ENCODE measurements at regions not wholly inside any gene's neighbourhood (a gene's known extent, or its start where the extent isn't known, plus 50 kb on each side); places are given as distances from the start of the nearest gene placed in this dataset.
"Not testable (repeated sequence)": the region's sequence is repeated elsewhere in the genome, so short reads cannot be mapped to it uniquely, and the experiment has no call there.

DNA sequence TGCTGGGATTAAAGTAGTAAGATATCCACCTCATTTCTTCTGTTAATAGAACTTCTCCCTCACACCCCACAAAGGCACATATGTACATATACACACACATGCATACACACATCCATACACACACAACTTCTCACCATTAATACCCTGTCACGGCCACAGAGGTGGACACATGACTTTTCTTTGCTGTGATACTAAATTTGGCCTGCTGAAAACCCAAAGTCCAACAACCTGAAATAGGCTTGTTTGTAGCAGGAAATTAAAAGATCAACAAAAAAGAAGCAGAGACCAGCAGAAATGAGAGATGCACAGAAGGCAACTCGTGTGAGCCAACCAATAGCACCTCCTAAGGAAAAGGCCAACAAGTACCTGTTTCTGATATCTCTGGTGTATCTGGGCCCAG, 128.7 kb upstream of the PCGF5 start:
- no peak for DNase-seq

DNA sequence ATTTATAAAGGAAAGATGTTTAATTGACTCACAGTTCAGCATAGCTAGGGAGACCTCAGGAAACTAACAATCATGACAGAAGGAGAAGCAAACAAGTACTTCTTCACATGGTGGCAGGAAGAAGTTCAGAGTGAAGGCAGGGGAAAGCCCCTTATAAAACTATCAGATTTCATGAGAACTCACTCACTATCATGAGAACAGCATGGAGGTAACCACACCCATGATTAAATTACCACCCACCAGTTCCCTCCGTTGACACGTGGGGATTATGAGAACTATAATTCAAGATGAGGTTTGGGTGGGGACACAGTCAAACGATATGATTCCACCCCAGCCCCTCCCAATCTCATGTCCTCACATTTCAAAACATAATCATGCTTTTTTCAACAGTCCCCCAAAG, 124.2 kb upstream of the PCGF5 start:
- DNase-seq = no peak

DNA sequence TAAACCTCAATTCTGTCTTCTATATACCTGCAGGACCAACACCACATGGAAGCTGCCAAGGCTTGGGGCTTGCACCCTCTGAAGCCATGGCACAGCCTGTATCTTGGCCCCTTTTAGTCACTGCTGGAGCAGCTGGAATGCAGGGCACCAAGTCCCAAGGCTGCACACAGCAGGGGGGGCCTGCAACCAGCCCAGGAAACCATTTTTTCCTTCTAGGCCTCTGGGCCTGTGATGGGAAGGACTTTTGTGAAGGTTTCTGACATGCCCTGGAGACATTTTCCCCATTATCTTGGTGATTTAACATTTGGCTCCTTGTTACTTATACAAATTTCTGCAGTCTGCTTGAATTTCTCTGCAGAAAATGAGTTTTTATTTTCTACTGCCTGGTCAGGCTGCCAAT, 123.2 kb upstream of the PCGF5 start:
- DNase-seq = no peak

DNA sequence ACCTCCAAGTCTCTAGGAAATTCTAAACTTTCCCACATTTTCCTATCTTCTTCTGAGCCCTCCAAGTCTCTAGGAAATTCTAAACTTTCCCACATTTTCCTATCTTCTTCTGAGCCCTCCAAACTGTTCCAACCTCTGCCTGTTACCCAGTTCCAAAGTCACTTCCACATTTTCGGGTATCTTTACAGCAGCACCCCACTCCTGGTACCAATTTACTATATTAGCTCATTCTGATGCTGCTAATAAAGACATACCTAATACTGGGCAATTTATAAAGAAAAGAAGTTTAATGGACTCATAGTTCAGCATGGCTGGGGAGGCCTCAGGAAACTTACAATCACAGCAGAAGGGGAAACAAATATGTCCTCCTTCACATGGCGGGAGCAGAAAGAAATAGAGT, 122.4 kb upstream of the PCGF5 start:
- DNase-seq = not testable (repeated sequence)

DNA sequence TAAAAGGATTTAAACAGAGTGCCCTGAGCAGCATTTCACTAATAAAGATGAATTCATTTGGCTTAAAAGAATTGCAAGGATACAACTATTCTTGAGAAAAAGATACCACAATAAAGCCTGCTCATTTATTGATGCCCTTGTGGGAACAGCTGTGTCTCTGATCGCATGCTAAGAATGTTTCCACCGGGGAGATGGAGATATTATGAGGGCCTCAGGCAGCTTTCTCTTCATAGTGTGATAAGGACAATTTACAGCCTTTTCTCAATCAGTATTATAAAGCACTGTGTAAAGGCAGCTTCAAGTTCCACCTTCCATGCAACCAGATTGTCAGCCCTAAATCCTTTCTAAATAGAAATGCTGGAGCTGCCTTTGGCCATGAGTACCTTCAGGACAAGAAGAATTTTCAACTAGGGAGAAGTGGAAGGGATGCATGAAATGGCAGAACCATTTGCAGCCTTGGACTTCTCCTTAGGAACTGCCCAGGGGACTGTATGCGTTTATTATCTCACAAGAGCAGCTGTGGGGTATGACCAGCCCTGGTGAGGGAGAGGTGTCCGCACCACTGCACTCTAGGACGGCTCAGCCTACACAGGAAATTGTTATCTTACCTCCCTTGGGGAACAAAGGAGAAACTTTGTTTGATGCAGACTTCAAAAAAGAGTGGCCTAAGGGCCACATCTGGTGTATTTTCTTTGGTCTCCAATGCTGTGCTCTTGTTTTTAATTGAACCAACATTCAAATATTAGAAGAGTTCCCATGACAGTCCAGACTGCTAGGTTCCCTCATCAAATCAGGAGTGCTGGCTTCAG, 116.9 kb upstream of the PCGF5 start:
- DNase-seq = no peak

DNA sequence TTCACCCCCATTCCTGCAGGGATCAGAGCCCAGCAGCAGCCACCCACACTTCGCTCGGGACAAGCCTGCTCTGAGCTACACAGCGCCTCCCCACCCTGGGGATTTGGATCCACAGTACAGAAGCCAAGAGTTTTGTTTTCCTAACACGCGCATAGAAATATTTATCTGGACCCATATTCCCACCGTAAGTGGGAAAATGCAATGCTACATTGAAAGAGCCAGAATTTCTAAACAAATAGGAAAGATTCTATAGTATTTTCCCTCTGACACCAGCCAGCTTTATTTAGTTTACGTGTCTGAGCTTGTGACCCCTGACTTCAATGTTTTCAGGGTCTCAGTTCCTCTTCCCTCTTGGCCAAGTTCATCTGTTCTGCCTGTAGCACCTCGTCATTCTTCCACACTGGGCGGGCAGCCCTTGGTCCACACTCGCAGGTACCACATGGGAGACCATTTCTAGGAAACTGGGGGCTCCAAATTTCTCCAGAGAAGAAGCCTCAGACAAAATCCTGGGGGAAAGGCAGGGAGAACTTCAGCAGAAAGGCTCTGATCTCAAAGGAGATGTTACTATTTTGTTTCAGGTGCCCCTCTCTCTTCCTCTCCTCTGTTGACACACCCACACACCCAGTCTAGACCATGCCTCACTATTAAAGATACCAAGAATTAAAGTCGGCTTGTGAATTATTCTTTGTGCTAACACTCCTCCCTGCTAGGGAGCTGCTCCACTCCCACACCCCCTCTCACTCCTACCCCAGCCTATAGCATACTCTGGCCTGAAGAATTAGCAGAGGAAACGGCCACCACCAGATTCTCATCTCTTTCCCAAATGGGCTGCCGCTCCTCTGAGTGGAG, 116.0 kb upstream of the PCGF5 start:
- DNase-seq = no peak

DNA sequence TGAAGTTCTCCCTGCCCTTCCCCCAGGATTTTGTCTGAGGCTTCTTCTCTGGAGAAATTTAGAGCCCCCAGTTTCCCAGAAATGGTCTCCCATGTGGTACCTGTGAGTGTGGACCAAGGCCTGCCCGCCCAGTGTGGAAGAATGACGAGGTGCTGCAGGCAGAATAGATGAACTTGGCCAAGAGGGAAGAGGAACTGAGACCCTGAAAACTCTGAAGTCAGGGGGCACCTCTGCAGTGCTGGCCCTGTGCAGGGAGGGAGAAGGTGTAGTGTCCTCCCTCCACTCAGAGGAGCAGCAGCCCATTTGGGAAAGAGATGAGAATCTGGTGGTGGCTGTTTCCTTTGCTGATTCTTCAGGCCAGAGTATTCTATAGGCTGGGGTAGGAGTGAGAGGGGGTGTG, 115.2 kb upstream of the PCGF5 start:
- no peak for DNase-seq

DNA sequence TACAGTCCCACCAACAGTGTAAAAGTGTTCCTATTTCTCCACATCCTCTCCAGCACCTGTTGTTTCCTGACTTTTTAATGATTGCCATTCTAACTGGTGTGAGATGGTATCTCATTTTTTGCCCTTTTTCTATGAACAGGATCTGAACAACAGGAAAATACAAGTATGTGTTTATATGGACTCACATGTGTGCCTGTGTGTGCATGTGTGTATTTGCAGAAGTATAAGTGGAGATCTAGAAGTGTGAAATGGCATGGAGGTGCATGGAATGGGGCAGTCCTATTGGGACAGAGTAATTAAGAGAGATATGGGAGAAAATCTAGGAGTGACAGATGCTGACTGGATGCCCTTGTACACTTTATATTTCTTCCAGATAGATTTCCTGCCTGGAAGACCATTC, 111.6 kb upstream of the PCGF5 start:
- DNase-seq = no peak

DNA sequence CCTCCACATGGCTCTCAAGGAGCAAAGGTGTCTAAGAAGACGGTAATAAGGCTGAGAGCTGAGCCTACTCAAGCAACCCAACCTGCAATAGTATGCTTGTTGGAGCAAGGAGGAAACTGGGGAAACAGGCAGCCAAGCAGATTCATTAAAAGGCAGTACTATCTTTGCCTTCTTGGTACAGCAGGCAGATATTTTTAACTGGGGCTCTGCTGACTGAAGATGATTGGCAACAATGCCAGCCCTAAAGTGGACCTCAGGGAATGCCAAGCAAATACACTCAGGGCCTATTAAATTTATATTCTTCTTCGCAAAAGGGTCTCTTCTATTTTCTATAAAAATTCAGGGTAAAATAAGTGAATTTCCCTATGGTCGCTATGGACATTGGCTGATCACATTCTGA, 109.4 kb upstream of the PCGF5 start:
- no peak for DNase-seq

DNA sequence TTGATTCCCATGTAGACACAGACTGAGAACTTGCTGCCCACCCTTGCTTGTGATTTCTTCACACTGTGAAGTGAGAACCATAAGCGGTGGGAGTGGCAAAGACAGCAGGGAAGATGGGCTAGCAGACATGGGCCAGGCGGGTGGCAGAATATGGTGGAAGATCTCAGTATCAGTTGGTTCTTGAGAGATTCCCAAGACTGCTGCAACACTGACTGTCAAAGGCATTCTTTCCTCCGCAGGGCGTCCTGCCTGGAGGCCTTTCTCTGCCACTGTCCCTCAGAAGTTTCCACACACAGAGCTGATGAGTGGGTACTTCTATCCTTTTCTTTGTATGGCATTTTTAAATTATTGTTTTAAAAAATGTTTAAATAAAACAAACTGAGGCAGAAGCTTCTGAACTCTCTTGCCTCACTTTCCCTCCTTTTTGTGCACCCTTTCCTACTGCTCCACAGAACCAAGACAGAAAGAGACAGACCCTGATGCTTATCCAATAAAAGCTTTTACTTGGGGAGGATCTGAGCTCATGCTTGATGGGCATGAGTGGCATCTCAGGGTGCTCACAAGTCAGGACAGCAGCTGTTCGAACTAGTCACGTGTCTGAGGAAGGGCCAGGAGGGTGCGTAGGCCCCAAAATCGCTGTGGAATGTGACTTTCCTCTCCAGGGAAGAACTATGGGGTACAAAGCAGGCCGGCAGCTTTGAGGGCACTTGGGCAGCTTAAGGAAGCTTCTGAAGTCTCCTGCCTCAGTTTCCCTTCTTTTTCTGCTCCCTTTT, 104.7 kb upstream of the PCGF5 start:
- no peak for DNase-seq

DNA sequence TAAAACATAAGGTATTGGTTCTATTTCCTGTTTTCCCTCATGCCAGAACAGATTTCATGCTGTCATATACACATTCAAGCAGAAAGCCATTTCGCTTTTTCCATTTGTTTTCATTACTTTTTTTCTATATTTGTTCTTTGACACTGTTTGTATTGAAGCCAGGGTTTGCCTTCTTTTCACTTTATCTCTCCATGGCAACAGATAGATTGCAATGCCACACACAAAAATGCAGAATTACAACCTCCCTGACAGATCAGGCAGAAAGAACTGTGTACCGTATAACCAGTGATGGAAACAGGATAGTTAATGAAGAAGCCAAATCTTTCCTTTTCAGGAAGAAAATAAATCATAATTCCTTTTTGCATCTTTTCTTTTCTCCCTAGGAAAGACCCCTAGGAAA, 103.0 kb upstream of the PCGF5 start:
- DNase-seq = no peak

DNA sequence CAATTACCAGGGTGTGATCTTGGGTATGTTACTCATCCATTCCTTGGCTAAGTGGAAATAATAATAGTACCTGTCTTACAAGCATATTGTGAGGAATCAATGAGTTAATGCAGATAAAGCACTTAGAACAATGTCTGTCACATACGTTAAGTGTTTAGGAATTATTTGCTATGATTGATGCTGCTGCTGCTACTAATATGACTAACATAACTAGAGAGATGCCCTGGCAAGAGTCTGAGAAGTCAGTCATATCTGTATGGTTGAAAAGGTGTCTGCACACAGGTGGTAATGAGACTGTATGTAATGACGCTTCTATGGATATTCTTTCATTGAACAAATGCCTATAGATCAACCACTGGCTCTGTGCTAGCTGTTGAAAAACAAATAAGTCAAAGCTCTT, 100.1 kb upstream of the PCGF5 start:
- DNase-seq = no peak

DNA sequence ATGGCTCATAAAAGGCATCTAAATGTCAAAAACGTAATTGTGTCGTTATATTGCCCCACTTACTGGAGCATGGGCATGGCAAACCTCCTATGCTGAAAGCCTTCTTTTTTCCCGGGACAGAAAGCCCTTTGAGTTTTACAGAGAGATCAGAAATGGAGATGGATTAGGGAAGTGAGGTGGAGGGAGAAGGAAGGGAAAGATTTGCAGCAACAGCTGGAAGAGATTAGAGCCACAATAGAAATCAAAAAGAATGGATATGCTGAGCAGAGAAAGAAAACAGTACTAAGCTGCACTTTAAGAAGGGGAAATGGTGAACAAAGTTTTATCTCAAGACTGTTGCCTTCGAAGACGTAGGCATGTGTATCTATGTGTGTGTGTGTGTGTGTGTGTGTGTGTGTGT, 97.2 kb upstream of the PCGF5 start:
- DNase-seq = no peak

DNA sequence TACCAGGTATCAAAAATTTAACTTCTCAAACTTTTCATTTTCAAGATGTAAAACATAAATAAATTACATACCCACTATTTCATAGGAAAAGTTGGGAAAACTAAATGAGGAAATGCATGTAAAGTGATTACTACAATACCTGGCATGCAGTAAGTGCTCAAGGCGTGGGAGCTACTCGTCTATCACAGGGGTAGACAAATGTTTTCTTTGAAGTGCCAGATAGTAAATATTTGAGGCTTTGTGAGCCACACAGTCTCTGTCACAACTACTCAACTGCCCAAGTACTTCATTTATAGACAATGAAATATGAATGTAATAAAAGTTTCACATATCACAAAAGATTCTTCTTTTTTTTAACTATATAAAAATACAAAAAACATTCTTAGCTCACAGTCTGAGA, 96.4 kb upstream of the PCGF5 start:
- DNase-seq = no peak

DNA sequence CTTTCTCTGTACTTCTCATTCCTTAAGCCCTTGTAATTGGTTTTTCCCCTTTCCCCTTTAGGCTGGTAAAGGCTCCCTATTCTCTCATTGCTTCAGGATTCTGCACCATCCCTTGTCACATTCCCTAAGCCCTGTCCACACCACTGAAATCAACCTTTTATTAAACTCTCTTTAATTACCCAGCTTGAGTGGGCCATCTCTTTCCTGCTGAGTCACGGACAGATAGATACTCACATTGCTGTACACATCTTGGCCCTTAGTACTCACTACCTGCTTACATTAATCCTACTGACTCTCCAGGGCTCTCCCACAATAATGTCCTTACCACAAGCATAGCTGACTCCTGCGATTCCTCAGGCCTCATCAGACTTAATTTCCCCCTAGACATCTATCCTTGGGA, 94.0 kb upstream of the PCGF5 start:
- no peak for DNase-seq

DNA sequence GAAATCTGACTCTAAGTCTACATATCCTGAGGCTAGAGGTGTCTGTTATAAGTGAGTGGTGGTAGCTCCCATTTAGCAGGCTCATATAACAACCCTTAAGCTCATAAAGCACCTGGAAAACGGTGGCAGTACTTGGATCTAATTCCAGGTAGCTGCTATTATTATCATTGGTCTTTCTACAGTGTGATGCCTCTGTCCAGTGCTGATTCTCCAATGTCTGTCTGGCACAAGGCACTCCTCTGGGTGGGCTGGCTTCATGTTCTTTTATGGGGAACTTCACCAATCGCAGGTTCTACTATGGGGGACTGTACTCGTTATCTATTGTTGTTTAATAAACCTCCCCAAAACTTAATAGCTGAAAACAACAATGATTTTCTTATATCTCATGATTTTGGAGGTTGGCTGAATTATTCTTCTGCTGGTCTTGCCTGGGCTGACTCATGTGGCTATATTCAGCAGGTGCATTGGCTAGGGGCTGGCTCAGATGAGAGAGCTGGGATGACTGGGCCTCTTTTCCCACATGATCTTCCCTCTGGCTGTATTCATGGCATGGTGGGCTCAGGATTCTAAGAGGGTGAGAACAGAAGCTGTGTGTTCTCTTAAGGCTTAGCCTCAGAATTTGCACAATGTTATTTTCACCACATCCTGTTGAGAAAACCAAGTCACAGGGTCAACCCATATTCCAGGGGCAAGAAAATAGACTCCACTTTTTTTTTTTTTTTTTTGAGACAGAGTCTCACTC, 93.0 kb upstream of the PCGF5 start:
- no peak for DNase-seq

DNA sequence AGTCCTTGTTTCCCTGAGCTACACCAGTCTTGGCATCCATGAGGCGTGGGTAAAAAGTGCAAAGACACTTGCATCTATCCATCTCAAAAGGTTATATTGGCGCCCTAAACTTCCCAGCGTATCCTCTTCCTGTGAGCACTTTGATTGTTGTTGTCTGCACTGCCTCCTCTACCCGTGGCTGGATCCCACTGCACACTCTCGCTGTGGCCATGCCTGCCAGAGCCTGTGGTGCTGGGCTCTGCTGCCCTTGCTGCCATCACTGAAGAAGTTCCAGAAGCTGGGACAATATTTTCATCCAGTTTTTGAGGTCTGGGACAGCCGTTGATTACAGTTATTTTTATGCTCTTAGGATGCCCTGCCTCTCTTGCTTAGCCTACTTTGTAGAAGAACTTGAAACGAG, 85.3 kb upstream of the PCGF5 start:
- DNase-seq = no peak

DNA sequence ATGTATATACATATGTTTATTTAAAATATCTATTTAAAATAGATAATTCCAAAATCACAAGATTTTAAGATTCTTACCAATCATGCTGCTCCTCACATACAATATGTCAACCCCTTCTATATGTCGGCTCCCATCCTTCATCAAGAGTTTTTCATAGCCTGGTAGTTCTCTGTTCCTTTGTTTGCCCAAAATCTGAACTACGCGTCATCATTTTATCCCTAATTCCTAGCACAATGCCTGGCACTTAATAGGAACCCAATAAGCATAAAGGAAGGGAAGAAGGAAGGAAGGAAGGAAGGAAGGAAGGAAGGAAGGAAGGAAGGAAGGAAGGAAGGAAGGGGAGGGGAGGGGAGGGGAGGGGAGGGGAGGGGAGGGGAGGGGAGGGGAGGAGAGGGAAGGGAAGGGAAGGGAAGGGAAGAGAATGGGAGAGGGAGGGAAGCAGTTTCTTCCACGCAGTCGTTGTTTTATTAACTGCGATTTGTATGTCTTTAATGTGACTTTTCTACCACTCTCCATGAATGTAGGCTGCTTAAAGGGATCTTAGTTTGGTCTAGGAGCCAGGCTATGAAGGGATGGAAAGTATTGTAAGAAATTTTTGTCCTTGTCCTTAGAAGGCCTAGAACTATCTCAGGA, 83.3 kb upstream of the PCGF5 start:
- DNase-seq = no peak

DNA sequence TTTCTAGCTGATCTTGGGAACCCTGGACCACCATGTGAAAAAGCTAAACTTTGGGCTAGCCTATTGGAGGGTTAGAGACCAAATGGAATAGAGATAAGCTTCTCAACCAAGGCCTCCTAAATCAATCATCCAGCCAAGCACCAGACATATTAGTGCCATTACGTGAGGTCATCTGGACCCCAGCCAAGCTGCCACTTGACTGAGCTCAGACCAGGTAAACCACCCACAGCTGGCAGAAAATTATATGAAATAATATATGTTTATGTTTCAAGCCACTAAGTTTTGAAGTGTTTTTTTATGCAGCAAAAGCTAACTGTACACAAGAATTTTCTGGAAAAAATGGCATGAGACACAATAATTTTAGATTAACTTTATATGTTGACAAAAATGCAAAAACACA, 82.6 kb upstream of the PCGF5 start:
- no peak for DNase-seq

DNA sequence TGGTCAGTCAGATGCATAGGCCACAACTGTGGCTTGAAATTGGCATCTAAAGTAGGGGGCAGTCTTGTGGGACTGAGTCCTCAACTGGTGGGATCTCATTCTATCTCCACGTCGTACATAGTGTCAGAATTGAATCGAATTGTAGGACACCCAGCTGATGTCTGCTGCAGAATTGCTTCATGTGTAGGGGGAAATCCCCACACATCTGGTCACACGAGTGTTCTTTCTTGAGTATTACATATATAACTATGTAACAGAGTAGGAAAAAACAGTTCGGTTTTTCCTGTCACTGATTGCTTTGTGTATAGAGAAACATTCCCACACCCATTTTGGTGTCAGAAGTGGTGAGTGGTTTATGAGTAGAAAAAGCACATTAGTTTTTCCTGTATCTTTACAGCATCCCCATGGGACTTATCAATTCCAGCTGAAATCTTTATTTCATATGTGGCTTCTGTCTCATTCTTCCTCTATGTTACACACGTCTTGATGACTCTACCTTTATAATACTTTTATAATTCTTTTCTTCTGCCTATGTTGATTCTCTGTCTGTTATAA, 79.4 kb upstream of the PCGF5 start:
- no peak for DNase-seq

DNA sequence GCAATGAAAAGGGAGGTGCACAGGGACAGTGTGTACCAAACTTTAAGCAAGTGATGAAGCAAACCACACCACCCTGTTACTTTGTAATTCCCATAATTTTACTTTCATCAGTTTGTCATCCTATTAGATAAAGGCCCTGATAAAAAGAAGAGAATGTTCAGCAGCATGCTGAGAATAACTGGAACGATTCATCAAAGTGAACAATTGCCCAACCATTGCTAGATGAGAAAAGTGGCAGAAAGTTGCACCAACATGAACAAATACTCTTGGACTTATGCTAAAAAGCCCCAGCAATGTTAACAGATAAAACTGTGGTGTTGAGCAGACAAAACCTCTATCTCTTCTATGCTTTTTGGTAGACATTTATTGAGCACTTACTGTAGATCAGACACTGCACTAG, 75.5 kb upstream of the PCGF5 start:
- no peak for DNase-seq

DNA sequence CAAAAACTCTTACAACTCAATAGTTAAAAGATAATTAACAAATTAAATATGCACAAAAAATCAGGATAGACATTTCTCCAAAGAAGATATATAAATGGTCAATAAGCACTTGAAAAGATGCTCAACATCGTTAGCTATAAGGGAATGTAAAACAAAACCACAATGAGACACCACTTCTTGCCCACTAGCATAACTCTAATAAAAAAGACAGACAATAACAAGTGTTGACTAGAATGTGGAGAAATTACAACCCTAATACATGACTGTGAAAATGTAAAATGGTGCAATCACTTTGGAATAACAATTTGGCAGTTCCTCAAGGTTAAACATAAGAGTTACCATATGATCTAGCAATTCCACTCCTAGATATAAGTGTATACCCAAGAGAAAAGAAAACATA, 74.3 kb upstream of the PCGF5 start:
- DNase-seq = no peak

All from activated CD4-positive, CD25-positive, alpha-beta regulatory T cell (primary cell).